ENCODE measurements at regions not wholly inside any gene's neighbourhood (a gene's known extent, or its start where the extent isn't known, plus 50 kb on each side); places are given as distances from the start of the nearest gene placed in this dataset.

DNA sequence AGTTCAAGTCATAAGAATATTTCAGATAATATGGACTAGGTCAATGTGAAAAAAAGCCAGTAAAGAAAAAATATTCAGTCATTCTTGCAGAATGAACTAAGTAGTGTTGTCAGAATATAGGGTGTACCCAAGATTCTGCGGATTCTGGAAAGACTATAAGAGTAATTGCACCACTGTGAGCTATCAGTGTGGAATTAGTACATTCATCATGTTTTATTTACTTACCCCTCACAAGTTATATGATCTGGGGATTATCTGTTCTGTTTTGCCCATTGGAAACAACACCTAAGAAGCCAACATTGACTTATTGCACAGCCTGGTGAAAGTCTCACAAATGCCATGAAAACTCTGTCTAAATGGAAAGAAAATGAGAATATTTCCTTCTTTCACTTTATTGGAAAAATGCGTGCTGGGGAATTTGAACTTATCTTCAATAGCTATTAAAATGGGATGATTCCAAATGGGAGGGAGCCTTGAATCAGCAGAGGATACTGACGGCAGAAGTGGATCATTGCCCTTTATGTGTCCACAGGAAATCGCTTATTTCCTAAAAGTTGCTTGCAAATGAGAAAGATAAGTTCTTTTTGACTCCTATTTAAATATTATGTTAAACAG, 563.3 kb upstream of the POM121L12 start:
- no peak overlapping the region for H3K27ac ChIP-seq
- no peaks in the 10 kb centered on the region for H3K9me3 ChIP-seq
- intact Hi-C loops (cut with DNase I; ENCODE audit: low total_unique reads): no loop called here
- H3K36me3 ChIP-seq: no peaks in the 10 kb centered on the region
- in situ Hi-C loops (cut with MboI; ENCODE audit: low pct_ligation_motif_present in 1 of 4, low pct_unique_long_range_greater_than_20kb in 1 of 4, low sequenced_read_pairs in 3 of 4): no loop called here
- no peak overlapping the region for H3K4me3 ChIP-seq
- no peaks in the 10 kb centered on the region for H3K27me3 ChIP-seq
- no peak for DNase-seq
- H3K4me1 ChIP-seq: no peaks in the 10 kb centered on the region
- no peak for TF ChIP-seq POLR2AphosphoS5 (IDR thresholded peaks at IDR 0.05)
- no peak for TF ChIP-seq POLR2A (IDR thresholded peaks at IDR 0.05)
- TF ChIP-seq, protein P1, sequence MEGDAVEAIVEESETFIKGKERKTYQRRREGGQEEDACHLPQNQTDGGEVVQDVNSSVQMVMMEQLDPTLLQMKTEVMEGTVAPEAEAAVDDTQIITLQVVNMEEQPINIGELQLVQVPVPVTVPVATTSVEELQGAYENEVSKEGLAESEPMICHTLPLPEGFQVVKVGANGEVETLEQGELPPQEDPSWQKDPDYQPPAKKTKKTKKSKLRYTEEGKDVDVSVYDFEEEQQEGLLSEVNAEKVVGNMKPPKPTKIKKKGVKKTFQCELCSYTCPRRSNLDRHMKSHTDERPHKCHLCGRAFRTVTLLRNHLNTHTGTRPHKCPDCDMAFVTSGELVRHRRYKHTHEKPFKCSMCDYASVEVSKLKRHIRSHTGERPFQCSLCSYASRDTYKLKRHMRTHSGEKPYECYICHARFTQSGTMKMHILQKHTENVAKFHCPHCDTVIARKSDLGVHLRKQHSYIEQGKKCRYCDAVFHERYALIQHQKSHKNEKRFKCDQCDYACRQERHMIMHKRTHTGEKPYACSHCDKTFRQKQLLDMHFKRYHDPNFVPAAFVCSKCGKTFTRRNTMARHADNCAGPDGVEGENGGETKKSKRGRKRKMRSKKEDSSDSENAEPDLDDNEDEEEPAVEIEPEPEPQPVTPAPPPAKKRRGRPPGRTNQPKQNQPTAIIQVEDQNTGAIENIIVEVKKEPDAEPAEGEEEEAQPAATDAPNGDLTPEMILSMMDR (IDR thresholded peaks at IDR 0.05): no peak
- TF ChIP-seq EP300 (IDR thresholded peaks at IDR 0.05; ENCODE audit: low read depth): no peak
- 76 to 84% methylated on average over 4 of the region's 4 CpGs for WGBS, 2 donors (ENCODE audit: low coverage in 1 of 2)

DNA sequence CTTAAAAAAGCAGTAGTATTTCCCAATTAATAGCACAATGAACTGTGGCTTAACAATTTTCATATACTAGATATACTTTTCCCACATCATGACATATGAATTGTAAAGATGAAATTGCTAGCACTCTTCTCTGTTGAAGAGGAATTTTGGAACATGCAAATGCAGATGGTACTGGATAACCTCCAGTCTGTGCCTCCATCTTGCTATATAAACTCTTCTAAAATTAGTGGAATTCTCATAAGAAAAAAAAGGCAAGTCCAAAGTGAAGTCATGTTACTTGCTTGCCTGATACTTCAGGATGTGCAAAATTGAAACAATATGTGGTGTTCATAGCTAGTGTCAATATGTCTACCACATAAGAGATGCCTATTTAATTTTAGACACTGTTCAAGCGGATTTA, 570.2 kb upstream of the POM121L12 start:
- DNase-seq: no peak
- Histone ChIP-seq H3K4me1 (no peaks in the 10 kb centered on the region), H3K4me3 (no peak overlapping the region), H3K27me3 (no peaks in the 10 kb centered on the region), H3K9me3 (no peaks in the 10 kb centered on the region), H3K36me3 (no peaks in the 10 kb centered on the region), H3K27ac (no peak overlapping the region)
- in situ Hi-C loops (cut with MboI; ENCODE audit: low pct_ligation_motif_present in 1 of 4, low pct_unique_long_range_greater_than_20kb in 1 of 4, low sequenced_read_pairs in 3 of 4): no loop called here
- 89 to 90% methylated on average over 1 of the region's 1 CpG for WGBS, 2 donors (ENCODE audit: low coverage in 1 of 2)
- intact Hi-C loops (cut with DNase I; ENCODE audit: low total_unique reads): no loop called here
- TF ChIP-seq POLR2A (IDR thresholded peaks at IDR 0.05) (no peak), POLR2AphosphoS5 (IDR thresholded peaks at IDR 0.05) (no peak), EP300 (IDR thresholded peaks at IDR 0.05; ENCODE audit: low read depth) (no peak)
- TF ChIP-seq, protein P1 (IDR thresholded peaks at IDR 0.05): no peak

DNA sequence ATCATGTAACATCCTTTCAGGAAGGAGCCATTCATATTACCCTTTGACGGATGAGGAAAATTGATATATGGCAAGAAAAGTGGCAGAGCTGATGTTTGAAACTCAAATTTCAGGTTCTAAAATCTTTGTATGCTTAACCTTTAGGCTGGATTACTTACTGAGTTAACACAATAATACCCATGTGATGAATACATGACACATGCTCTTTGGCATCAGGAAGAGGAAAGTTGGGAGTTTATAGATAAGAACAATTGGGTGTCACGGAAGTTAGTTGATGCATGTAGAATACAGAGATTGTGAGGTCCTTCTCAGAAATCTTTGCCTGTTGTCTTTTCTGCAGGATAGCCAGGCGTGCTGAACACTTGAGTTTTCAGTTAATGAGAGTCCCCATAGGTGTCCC, 572.1 kb upstream of the POM121L12 start:
- DNase-seq: no peak
- intact Hi-C loops (cut with DNase I; ENCODE audit: low total_unique reads): no loop called here
- WGBS, 2 donors (ENCODE audit: low coverage in 1 of 2): 37 to 40% methylated on average over 3 of the region's 3 CpGs
- Histone ChIP-seq H3K36me3 (no peaks in the 10 kb centered on the region), H3K9me3 (no peaks in the 10 kb centered on the region), H3K4me1 (no peaks in the 10 kb centered on the region), H3K27me3 (no peaks in the 10 kb centered on the region), H3K4me3 (no peak overlapping the region), H3K27ac (no peak overlapping the region)
- no peak for TF ChIP-seq POLR2AphosphoS5 (IDR thresholded peaks at IDR 0.05)
- no peak for TF ChIP-seq POLR2A (IDR thresholded peaks at IDR 0.05)
- TF ChIP-seq, protein P1 (IDR thresholded peaks at IDR 0.05): no peak
- no peak for TF ChIP-seq EP300 (IDR thresholded peaks at IDR 0.05; ENCODE audit: low read depth)
- in situ Hi-C loops (cut with MboI; ENCODE audit: low pct_ligation_motif_present in 1 of 4, low pct_unique_long_range_greater_than_20kb in 1 of 4, low sequenced_read_pairs in 3 of 4): no loop called here

DNA sequence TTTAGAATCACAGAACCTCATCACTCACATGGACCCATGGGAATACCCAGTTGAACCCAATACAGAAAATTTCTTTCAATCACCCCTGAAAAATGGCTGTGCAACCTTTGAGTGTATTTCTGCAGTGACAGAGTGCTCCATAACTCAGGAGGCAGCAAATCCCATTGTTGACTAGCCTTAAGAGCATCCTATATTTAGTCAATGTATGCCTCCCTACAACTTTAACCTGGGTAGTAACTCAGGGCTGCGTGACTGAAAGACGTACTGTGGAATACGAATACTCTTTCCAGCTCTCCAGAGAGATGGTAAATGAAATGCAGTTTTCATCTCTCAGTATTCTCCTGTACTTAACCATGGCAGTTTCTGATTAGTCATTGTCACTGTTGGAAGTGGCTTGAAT, 573.0 kb upstream of the POM121L12 start:
- H3K36me3 ChIP-seq: no peaks in the 10 kb centered on the region
- 73 to 92% methylated on average over 2 to 3 of the region's 3 CpGs for WGBS, 2 donors (ENCODE audit: low coverage in 1 of 2)
- TF ChIP-seq POLR2AphosphoS5 (IDR thresholded peaks at IDR 0.05): no peak
- TF ChIP-seq POLR2A (IDR thresholded peaks at IDR 0.05): no peak
- TF ChIP-seq EP300 (IDR thresholded peaks at IDR 0.05; ENCODE audit: low read depth): no peak
- TF ChIP-seq, protein P1 (IDR thresholded peaks at IDR 0.05): no peak
- H3K9me3 ChIP-seq: no peaks in the 10 kb centered on the region
- intact Hi-C loops (cut with DNase I; ENCODE audit: low total_unique reads) (no loop called here), in situ Hi-C loops (cut with MboI; ENCODE audit: low pct_ligation_motif_present in 1 of 4, low pct_unique_long_range_greater_than_20kb in 1 of 4, low sequenced_read_pairs in 3 of 4) (no loop called here)
- no peaks in the 10 kb centered on the region for H3K4me1 ChIP-seq
- no peak overlapping the region for H3K27ac ChIP-seq
- H3K4me3 ChIP-seq: no peak overlapping the region
- no peaks in the 10 kb centered on the region for H3K27me3 ChIP-seq
- no peak for DNase-seq
